ENCODE measurements at regions not wholly inside any gene's neighbourhood (a gene's known extent, or its start where the extent isn't known, plus 50 kb on each side); places are given as distances from the start of the nearest gene placed in this dataset.

- DNase-seq (ENCODE audit: low read depth, low spot score) (no peak), ATAC-seq (no peak)
- no peak overlapping the region for H3K4me3 ChIP-seq (ENCODE audit: low read depth in 2 of 2, low read length in 2 of 2)
- in situ Hi-C loops (cut with HindIII; ENCODE audit: low pct_unique_long_range_greater_than_20kb, low sequenced_read_pairs) (no loop called here), intact Hi-C loops (cut with micrococcal nuclease; ENCODE audit: unreplicated experiment) (no loop called here)
- POLR2A ChIA-PET, result no interaction called here
- no peaks in the 10 kb centered on the region for H3K36me3 ChIP-seq (ENCODE audit: control insufficient read depth, insufficient read depth, low read length)
- H3K27ac ChIP-seq (ENCODE audit: low read length), result no peak overlapping the region
- H3K4me1 ChIP-seq (ENCODE audit: control insufficient read depth, insufficient read depth, low read length), result no peaks in the 10 kb centered on the region
- CTCF ChIA-PET, result interaction anchor here (0.7 kb wide), 1 partner anchor 507 kb away, joined by 3 read pairs; no protein-coding TSS in a partner anchor
- no TSS peak for BruUV-seq (replicated peaks)
- H3K9me3 ChIP-seq (ENCODE audit: control insufficient read depth, insufficient read depth, low read depth, low read length), result no peaks in the 10 kb centered on the region
- no peaks in the 10 kb centered on the region for H3K27me3 ChIP-seq (ENCODE audit: control insufficient read depth, insufficient read depth, low read length)
- TF ChIP-seq CTCF (IDR thresholded peaks at IDR 0.05) (no peak), SIN3A (IDR thresholded peaks at IDR 0.05; ENCODE audit: borderline replicate concordance, insufficient read depth, low read depth, low read length) (no peak)
Measured at GRCh38 chr6:145031962-145032361, 703.4 kb downstream of the EPM2A start.

GRCh38 chr6:145032562-145033145 lies 702.7 kb downstream of the EPM2A start:
- H3K4me3 ChIP-seq (ENCODE audit: low read depth in 2 of 2, low read length in 2 of 2), result no peak overlapping the region
- no peak for TF ChIP-seq REST (IDR thresholded peaks at IDR 0.05; ENCODE audit: insufficient read depth in 1 of 2, low read depth in 2 of 2, low read length in 1 of 2)
- in situ Hi-C loops (cut with HindIII; ENCODE audit: low pct_unique_long_range_greater_than_20kb, low sequenced_read_pairs) (no loop called here), intact Hi-C loops (cut with micrococcal nuclease; ENCODE audit: unreplicated experiment) (no loop called here)
- no peaks in the 10 kb centered on the region for H3K9me3 ChIP-seq (ENCODE audit: control insufficient read depth, insufficient read depth, low read depth, low read length)
- H3K36me3 ChIP-seq (ENCODE audit: control insufficient read depth, insufficient read depth, low read length), result no peaks in the 10 kb centered on the region
- BruUV-seq (replicated peaks), result no TSS peak
- H3K4me1 ChIP-seq (ENCODE audit: control insufficient read depth, insufficient read depth, low read length), result no peaks in the 10 kb centered on the region
- ChIA-PET POLR2A (no interaction called here), CTCF (no interaction called here)
- no peak for DNase-seq (ENCODE audit: low read depth, low spot score)
- H3K27me3 ChIP-seq (ENCODE audit: control insufficient read depth, insufficient read depth, low read length), result no peaks in the 10 kb centered on the region
- ATAC-seq, result no peak
- no peak overlapping the region for H3K27ac ChIP-seq (ENCODE audit: low read length)

GRCh38 chr6:145034664-145035063 lies 700.7 kb downstream of the EPM2A start:
- no peak for DNase-seq (ENCODE audit: low read depth, low spot score)
- intact Hi-C loops (cut with micrococcal nuclease; ENCODE audit: unreplicated experiment) (no loop called here), in situ Hi-C loops (cut with HindIII; ENCODE audit: low pct_unique_long_range_greater_than_20kb, low sequenced_read_pairs) (no loop called here)
- Histone ChIP-seq H3K36me3 (ENCODE audit: control insufficient read depth, insufficient read depth, low read length) (no peaks in the 10 kb centered on the region), H3K27ac (ENCODE audit: low read length) (no peak overlapping the region), H3K4me3 (ENCODE audit: low read depth in 2 of 2, low read length in 2 of 2) (no peak overlapping the region), H3K4me1 (ENCODE audit: control insufficient read depth, insufficient read depth, low read length) (no peaks in the 10 kb centered on the region), H3K9me3 (ENCODE audit: control insufficient read depth, insufficient read depth, low read depth, low read length) (no peaks in the 10 kb centered on the region), H3K27me3 (ENCODE audit: control insufficient read depth, insufficient read depth, low read length) (no peaks in the 10 kb centered on the region)
- BruUV-seq (replicated peaks), result no TSS peak
- ATAC-seq, result no peak
- TF ChIP-seq REST (IDR thresholded peaks at IDR 0.05; ENCODE audit: insufficient read depth in 1 of 2, low read depth in 2 of 2, low read length in 1 of 2), result no peak
- no peak for TF ChIP-seq POLR2AphosphoS5 (IDR thresholded peaks at IDR 0.05; ENCODE audit: low read depth, low read length)
- TF ChIP-seq TCF7L2 (IDR thresholded peaks at IDR 0.05; ENCODE audit: low read depth, low read length), result no peak
- no peak for TF ChIP-seq CTCF (IDR thresholded peaks at IDR 0.05)
- TF ChIP-seq SIN3A (IDR thresholded peaks at IDR 0.05; ENCODE audit: borderline replicate concordance, insufficient read depth, low read depth, low read length), result no peak
- ChIA-PET CTCF (no interaction called here), POLR2A (no interaction called here)
